WERI-Rb-1 (cell line): ENCODE measurements at regions not wholly inside any gene's neighbourhood (a gene's known extent, or its start where the extent isn't known, plus 50 kb on each side); places are given as distances from the start of the nearest gene placed in this dataset.

Experiments used
- DNase-seq: peaks from one replicate; pipeline ENCODE4 v3.0.0-alpha.2; 2020
- H3K27ac ChIP-seq: fragments of 250-450 bp; sonication (Bioruptor Pico); 2 replicates; pipeline ENCODE4 v1.5.1; 2020; ENCODE audit warnings: mild to moderate bottlenecking, moderate library complexity
- H3K27me3 ChIP-seq: fragments of 250-450 bp; sonication (Bioruptor Pico); 2 replicates; pipeline ENCODE4 v1.5.1; 2021; ENCODE audit warnings: mild to moderate bottlenecking, low read depth, moderate library complexity; ENCODE audit not compliant: insufficient read depth, severe bottlenecking
- H3K36me3 ChIP-seq: fragments of 250-450 bp; sonication (Bioruptor Pico); 2 replicates; pipeline ENCODE4 v1.5.1; 2020; ENCODE audit warnings: mild to moderate bottlenecking, moderate library complexity
- H3K4me3 ChIP-seq: 2 replicates; pipeline ENCODE4 v1.5.1; 2011; ENCODE audit warnings: low read depth, mild to moderate bottlenecking, control low read depth, low read length
- H3K9me3 ChIP-seq: fragments of 250-450 bp; sonication (Bioruptor Pico); 2 replicates; pipeline ENCODE4 v1.5.1; 2021; ENCODE audit warnings: mild to moderate bottlenecking, moderate library complexity; ENCODE audit not compliant: severe bottlenecking
- TF ChIP-seq, protein P1 (sequence below): IDR thresholded peaks from 2 replicates; pipeline ENCODE4 v1.5.1; 2011; ENCODE audit warnings: low read depth, mild to moderate bottlenecking, control low read depth, inconsistent platforms, low read length

- Histone ChIP-seq H3K4me3 (no peak overlapping the region), H3K27me3 (peaks cover 91% of the 10 kb centered on the region), H3K27ac (no peak overlapping the region), H3K9me3 (no peaks in the 10 kb centered on the region), H3K36me3 (no peaks in the 10 kb centered on the region)
- TF ChIP-seq, protein P1, sequence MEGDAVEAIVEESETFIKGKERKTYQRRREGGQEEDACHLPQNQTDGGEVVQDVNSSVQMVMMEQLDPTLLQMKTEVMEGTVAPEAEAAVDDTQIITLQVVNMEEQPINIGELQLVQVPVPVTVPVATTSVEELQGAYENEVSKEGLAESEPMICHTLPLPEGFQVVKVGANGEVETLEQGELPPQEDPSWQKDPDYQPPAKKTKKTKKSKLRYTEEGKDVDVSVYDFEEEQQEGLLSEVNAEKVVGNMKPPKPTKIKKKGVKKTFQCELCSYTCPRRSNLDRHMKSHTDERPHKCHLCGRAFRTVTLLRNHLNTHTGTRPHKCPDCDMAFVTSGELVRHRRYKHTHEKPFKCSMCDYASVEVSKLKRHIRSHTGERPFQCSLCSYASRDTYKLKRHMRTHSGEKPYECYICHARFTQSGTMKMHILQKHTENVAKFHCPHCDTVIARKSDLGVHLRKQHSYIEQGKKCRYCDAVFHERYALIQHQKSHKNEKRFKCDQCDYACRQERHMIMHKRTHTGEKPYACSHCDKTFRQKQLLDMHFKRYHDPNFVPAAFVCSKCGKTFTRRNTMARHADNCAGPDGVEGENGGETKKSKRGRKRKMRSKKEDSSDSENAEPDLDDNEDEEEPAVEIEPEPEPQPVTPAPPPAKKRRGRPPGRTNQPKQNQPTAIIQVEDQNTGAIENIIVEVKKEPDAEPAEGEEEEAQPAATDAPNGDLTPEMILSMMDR: no peak
- DNase-seq: no peak
These were observed 88.2 kb upstream of the TMEM72 start for GRCh38 chr10:44822966-44823365.

GRCh38 chr10:44824607-44825006 is 86.5 kb upstream of the TMEM72 start:
- H3K9me3 ChIP-seq: no peaks in the 10 kb centered on the region
- no peaks in the 10 kb centered on the region for H3K36me3 ChIP-seq
- no peak for DNase-seq
- no peak overlapping the region for H3K27ac ChIP-seq
- peaks cover 91% of the 10 kb centered on the region for H3K27me3 ChIP-seq
- H3K4me3 ChIP-seq: no peak overlapping the region
- TF ChIP-seq, protein P1: no peak

GRCh38 chr10:44827431-44828006 is 83.6 kb upstream of the TMEM72 start:
- no peak overlapping the region for H3K27ac ChIP-seq
- no peaks in the 10 kb centered on the region for H3K36me3 ChIP-seq
- no peaks in the 10 kb centered on the region for H3K9me3 ChIP-seq
- H3K4me3 ChIP-seq: no peak overlapping the region
- H3K27me3 ChIP-seq: peaks cover 95% of the 10 kb centered on the region
- no peak for DNase-seq
- TF ChIP-seq, protein P1: no peak

DNA sequence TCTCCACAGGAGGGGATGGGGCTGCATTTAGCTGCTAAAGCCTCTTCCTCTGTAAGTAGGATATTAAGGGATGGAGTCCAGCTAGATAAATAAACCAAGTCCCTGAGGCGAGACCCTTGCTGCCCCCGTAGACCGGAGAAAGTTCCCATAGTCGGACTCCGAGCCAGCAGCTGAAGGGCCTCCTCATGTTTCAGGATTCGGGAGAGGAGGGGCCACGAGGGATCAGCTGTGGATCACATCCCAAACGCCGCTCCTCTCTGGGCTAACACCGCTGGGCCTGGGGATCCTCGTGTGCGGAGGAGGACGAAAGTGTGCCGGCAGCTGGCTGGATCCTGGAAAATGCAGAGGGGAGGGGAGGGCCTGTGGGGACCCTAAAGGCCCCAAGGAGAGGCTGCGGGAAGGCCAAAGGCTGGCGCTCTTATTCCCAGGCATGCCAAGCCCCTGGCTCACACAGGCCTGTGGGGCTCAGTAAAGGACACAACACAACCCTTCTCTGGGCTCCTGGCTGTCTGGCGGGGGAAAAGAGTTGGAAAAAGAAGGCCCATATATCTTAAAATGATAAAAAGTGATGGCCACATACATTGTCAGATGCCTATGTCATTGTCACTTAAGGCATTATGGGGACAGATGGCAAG is 82.5 kb upstream of the TMEM72 start:
- Histone ChIP-seq H3K27me3 (peaks cover 86% of the 10 kb centered on the region), H3K27ac (no peak overlapping the region), H3K9me3 (no peaks in the 10 kb centered on the region), H3K36me3 (no peaks in the 10 kb centered on the region), H3K4me3 (no peak overlapping the region)
- DNase-seq: no peak
- TF ChIP-seq, protein P1: no peak

DNA sequence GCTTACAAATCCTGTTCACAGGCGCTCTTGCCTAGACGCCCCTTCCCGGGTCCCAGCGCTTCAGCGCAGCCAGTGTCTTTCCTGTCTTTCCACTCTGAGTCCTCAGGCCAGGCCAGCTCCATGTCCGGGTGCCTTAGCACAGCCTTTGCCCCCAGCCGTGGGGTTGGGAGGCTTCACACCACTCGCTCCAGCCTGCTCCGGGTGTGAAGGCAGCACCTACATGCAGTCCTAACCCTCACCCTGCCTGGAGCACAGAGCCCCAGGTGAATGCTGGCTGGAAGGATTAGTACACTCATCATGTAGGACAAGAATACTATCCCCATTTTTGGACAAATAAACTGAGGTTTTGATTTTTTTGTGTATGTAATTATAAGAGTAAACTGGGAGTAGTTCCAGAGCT is 81.7 kb upstream of the TMEM72 start:
- peaks cover 81% of the 10 kb centered on the region for H3K27me3 ChIP-seq
- no peak overlapping the region for H3K27ac ChIP-seq
- no peaks in the 10 kb centered on the region for H3K9me3 ChIP-seq
- no peaks in the 10 kb centered on the region for H3K36me3 ChIP-seq
- DNase-seq: no peak
- no peak overlapping the region for H3K4me3 ChIP-seq
- TF ChIP-seq, protein P1: no peak

GRCh38 chr10:44830022-44830421 is 81.1 kb upstream of the TMEM72 start:
- Histone ChIP-seq H3K27ac (no peak overlapping the region), H3K36me3 (no peaks in the 10 kb centered on the region), H3K4me3 (no peak overlapping the region), H3K9me3 (no peaks in the 10 kb centered on the region), H3K27me3 (peaks cover 79% of the 10 kb centered on the region)
- no peak for DNase-seq
- TF ChIP-seq, protein P1: no peak
